Heart left ventricle (tissue), 13 donors: ENCODE measurements at regions not wholly inside any gene's neighbourhood (a gene's known extent, or its start where the extent isn't known, plus 50 kb on each side); places are given as distances from the start of the nearest gene placed in this dataset.

Experiments
- POLR2A ChIP-seq, 2 donors: fragments of 450-650 bp; IDR thresholded peaks; one replicate each; pipeline ENCODE4 v1.6.1; 2017; ENCODE audit warnings: antibody characterized with exemption in 2 of 2, mild to moderate bottlenecking in 2 of 2, moderate library complexity in 2 of 2
- TF ChIP-seq, protein P1 (sequence below), 12 donors: fragments of 200-600 bp; sonication (generic) in 4 of 12; IDR thresholded peaks; one replicate each; pipeline versions ENCODE4 v1.5.0 to v1.8.0; 2018 to 2022; ENCODE audit warnings: antibody characterized with exemption in 12 of 12, mild to moderate bottlenecking in 5 of 12
- donor health status: ischemic (EF 13 %, LVEDD 7.1; RV severe dilation, severe dysfunction).
- donor health status: DM: no; HTN: yes; CAD: no.
- donor health status: DM: no; HTN: no; CAD: no.
- donor health status: ischemic (EF 25% LVEDD 6.9; RV normal size, moderate dysfunction).
- donor health status: ischemic (EF 25% LVEDD 5.7; RV mildly dilated, moderate dysfunction).
- donor health status: ischemic (EF 35%, LVEDD 5.7; RV mildly dilated, moderate dysfunction).
- donor health status: nonischemic (EF 11% LVEDD 7.7; RV severe dilation, severe dysfunction).
- donor health status: DM: yes; HTN: yes; CAD: no.
- donor health status: PGD.
- donor health status: ischemic (EF 29% LVEDD 5.4; RV normal size, mild dysfunction).
- donor health status: nonischemic (EF 23%, LVEDD 6.1; RV moderate dilation, normal function).

DNA sequence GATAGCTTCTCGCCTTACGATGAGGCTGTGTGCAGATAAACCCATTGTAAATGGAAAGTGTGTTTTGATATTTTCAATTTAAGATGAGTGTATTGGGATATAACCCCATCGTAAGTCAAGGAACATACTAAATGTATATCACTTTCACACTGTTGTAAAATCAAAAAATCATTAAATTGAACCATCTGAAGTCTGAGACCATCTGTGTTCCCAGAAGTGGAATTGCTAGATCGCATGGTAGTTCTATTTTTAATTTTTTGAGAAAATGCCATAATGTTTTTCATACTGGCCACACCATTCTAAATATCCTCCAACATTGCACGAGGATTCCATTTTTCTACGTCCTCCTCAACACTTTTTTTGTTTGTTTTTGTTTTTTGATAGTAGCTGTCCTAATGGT is 209.1 kb upstream of the MTPN start:
- TF ChIP-seq, protein P1, sequence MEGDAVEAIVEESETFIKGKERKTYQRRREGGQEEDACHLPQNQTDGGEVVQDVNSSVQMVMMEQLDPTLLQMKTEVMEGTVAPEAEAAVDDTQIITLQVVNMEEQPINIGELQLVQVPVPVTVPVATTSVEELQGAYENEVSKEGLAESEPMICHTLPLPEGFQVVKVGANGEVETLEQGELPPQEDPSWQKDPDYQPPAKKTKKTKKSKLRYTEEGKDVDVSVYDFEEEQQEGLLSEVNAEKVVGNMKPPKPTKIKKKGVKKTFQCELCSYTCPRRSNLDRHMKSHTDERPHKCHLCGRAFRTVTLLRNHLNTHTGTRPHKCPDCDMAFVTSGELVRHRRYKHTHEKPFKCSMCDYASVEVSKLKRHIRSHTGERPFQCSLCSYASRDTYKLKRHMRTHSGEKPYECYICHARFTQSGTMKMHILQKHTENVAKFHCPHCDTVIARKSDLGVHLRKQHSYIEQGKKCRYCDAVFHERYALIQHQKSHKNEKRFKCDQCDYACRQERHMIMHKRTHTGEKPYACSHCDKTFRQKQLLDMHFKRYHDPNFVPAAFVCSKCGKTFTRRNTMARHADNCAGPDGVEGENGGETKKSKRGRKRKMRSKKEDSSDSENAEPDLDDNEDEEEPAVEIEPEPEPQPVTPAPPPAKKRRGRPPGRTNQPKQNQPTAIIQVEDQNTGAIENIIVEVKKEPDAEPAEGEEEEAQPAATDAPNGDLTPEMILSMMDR (IDR thresholded peaks at IDR 0.05) = no peak
- no peak for TF ChIP-seq POLR2A (IDR thresholded peaks at IDR 0.05)
